HG02763 (cell line): ENCODE measurements at regions not wholly inside any gene's neighbourhood (a gene's known extent, or its start where the extent isn't known, plus 50 kb on each side); places are given as distances from the start of the nearest gene placed in this dataset.

Experiments used
- ATAC-seq: cut with Tn5 transposase; IDR thresholded peaks from one replicate; pipeline ENCODE4 v1.9.1; 2021; ENCODE audit warnings: mild to moderate bottlenecking, moderate library complexity; ENCODE audit not compliant: unreplicated experiment

DNA sequence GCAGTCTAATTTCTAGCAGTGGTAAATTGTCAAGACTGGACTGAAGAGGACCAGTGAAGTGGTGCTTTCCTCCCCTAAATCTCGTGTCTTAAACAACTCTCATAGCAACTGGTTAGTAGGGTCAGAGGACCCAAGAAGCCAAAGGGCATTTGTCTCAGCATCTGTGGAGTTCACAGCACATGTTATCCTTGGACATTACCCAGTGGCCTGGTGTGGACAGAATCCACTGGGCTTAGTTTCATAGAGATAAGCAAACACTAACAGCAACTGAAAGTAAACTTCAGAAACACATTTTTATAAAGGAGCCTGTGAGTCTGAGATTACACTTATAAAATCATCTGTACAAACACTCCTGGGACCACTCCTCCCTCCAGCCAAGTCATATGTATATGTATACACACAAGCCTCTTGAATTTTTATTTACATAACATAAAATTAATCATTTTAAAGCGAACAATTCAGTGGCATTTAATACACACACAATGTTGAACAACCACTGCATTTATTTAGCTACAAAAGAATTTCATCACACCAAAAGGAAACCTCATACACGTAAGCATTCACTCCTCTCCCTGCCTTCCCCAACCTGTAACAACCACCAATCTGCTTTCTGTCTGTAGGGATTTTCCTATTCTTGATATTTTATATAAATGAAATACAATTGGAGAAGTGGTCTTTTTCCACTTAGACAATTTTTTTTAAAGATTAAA, 457.8 kb downstream of the RASEF start:
- no peak for ATAC-seq

DNA sequence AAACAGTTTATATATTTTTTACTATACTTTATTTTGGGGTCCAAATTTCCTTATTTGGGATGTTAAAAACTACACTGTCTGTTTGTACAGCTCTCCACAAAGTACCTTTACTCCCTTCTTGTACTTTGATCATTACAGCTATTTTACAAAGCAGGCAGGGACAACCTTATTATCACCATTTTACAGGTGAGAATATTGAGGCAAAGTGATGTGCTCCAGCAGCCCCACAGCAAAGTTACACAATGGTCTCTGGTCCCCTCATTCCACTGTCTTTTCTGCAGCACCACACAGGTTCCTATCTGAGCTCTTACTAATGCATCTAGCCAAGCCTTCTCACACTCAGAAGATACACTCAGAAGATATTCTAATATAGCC, 457.3 kb downstream of the RASEF start:
- no peak for ATAC-seq

DNA sequence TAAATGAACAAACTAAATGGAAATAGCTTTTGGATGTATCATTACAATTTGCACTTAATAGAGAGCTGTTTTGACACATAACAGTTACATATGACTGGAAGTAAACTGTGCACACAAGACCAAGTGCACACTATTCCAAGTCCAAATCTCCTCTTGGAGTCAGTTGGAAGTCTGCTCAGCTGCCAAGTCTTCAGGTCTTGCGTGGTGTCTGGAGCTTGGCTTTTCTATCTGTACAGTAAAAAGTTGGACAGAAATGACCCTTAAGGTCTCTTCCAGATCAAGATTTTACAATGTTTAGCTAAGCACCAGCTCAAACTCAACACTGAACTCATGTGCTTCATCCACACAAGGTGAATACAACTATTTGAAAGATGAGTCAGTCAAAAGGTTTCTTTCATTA, 456.9 kb downstream of the RASEF start:
- no peak for ATAC-seq

DNA sequence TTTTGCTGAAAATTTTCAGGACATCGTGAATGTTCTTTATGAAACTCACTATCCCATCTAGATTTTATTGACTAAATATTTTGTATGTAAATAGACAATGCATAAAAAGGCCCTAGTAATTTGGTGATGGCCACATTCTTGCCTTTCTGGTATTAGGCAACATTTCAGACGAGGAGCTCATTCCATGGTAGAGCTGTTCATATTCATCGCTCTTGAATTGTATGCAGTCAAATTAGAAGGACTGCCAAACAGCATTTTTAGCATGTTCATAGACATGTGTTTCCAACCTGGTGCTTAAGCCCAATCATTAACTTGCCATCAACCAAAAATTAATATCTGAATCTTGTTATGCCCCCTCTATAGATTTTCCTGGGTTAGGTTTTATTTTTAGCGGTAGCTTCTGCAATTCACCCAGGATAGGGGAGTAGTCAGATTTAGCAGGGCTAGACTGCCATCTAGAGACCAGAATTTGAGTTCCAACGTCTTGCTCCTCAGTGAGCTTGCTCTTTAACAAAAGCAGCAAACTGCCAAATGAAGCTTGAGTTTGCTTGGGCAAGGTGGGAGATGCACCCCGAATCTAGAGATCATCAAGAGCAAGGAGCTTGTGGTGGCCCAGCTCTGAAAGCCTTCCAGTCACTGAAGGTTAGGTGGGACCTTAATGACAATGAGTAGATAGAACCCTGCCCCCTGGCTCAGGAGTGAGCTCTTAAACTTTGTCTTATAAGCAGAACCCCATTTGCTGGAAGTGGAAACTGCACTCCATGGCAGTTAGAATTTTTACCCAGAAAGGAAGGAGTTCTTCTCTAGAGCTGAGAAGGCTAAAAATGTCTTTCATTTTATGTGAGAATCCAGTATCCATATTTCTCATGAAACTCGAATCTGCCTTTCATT, 456.2 kb downstream of the RASEF start:
- ATAC-seq, result no peak

DNA sequence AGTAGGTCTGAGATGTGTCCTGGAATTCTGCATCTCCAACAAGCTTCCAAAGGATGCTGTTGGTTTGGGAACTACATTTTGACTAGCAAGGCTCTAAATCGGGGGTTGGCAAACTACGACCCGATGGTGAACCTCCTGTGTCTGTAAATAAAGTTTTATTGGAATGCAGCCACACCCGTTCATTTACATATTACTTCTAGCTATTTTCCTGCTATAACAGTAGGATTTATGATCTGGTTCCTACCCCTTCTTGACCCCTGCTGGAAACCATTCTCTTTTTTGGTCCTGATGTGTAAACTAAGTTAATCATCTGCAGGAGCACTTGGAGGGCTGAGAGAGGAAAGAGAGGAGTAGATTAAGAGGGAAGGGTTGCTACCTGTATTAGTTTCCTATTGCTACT, 454.5 kb downstream of the RASEF start:
- ATAC-seq, result no peak

DNA sequence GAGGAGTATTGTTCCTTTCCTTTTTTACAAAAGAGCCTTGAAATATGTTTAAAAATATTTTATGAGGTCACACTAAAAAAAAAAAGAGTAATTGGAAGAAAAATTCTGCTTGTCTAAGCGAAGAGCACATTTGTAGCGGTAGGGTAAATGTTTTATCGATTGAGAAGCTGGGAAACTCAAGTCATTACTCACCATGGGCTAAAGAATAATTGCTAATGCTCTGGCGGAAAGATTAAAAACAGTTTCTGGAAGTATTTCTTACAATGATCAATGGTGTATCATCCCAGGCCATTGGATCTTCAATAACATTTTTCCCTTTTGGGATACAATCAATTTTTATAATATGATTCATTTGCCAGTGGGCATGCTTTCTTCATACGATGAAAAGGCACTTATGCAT, 450.0 kb downstream of the RASEF start:
- no peak for ATAC-seq

DNA sequence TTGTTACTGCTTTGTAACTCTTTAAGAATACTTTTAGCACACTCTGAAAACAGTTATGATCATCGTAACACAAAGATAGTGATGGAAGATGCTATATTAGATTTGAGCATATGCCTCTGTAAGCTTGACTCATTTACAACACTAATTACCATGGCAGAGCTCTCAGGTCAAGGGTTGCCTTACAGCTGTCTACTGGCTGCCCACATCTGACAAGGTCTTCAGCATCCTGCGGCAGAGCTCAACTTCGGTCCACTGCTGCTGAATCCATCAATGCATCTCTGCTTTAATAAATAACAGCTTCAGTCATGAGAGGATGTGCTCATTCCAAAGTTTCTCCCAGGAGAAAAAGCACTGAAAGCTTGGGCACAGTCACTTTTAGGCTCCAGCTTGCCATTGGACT, 449.4 kb downstream of the RASEF start:
- no peak for ATAC-seq

DNA sequence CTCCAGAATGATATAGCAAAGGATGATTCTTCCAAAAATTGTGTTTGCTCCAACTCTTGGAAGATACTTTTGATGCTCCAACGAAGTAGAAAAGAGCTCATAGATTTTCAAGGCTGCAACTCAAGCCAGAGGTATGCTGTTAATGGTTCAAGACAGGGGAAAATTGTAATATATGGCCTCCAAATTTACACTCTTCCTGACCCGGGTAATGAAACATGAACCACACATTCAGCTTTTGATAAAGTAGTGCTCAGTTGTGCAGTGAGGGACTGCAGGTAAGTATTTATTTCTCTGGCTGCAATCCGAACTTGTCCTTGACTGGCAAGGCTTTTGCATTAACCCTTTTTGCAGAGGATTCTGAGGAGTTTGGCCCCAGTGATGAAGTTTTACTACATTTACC, 446.4 kb downstream of the RASEF start:
- ATAC-seq, result no peak

DNA sequence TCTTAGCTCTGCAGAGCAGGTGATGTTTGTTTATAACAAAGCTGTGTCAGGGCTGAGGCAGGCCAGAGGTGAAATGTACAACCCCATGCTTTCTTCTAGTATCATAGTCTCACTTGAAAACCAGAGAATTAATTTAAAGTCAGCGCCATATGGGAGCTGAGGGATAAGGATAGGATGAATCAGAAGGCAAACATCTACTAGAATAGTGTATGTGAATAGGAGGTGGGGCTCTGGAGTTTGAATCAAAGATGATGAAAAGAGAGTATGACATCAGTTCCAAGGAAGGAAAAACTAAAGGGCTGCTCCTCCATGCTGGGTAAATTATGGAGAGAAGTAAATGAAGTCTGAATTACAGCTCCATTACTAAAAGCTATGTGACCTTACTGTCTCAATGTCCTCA, 441.5 kb downstream of the RASEF start:
- no peak for ATAC-seq

DNA sequence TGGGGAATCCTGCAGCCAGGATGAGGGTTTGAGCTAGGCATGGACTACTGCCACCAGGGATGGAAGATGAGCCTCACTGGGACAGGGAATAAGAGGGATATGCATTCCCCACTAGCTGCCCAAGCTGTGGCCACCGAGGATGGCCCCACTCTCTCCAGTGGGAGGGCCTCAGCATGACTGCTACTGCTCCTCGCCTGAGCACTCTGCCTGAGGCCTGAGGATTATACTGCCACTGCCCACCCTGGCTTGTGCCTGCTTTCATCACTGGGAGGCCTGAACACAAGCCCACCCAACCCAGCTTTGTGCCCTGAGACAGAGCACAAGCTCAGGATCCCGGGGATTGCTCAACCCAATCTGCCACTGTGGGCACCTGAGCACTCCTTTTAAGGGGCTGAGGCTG, 425.6 kb downstream of the RASEF start:
- ATAC-seq, result no peak

DNA sequence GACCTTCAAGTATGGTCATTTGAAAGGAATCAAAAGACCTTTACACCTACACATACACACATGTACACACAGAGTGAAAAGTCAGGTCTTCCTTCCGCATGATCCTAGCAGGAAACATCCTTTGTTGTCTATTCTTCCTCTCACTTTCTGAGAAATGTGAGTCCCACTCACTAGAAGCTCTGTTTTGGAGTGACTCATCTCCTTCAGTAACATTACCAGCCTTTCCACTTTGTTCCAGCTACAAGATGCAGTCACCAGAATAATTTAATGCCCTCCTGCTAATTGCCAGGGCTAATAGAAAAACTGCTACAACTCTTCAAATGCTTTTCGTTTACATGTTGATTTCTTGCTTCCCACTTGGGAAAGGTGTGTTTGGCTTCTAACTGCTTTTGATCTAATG, 417.3 kb downstream of the RASEF start:
- ATAC-seq, result no peak

DNA sequence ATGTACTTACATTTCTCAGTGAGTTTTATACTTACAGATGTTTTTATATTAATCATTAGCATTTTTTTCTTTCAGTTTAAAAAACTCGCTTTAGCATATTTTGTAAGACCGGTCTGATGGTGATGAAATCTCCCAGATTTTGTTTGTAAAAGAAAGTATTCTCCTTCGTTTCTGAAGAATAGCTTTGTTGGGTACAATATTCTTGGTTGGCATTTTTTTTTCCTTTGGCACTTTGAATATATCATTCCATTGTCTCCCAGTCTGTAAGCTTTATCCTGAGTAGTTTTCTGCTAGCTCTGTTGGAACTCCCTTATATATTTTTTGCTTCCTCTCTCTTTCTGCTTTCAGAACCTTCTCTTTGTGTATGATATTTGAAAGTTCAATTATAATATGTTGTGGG, 412.6 kb downstream of the RASEF start:
- no peak for ATAC-seq

DNA sequence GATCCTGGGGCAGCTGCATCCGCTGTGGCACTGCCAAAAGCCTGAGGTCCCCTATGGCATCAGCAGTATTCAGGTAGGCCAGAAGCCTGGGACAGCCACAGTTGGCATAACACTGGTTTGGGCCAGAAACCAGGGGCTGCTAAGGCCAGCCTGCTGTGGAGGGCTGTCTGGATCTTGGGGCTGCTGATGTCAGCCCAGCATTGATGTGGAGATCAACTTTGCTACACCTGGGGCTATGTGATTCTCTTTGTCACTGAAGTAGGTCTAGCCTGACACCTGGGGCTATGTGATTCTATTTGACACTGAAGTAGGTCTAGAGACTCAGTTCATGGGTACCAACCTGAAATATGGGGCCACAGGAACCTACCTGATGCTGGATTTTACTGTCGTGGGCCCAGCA, 411.5 kb downstream of the RASEF start:
- no peak for ATAC-seq

DNA sequence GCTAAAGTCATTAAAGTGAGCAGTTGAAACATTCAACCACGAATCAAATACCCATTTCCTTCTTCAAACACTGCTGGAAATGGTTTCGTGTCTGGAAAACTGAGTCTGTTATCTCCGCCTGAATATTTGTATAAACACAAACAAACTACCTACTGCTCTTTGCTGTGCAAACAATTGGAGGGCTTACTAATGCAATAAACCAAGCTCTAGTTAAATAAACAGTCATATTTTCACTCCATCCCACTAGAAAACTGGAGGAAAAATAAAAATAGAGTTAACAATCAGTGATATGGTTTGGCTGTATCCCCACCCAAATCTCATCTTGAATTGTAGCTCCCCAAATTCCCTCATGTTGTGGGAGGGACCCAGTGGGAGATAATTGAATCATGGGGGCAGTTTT, 397.6 kb downstream of the RASEF start:
- no peak for ATAC-seq

DNA sequence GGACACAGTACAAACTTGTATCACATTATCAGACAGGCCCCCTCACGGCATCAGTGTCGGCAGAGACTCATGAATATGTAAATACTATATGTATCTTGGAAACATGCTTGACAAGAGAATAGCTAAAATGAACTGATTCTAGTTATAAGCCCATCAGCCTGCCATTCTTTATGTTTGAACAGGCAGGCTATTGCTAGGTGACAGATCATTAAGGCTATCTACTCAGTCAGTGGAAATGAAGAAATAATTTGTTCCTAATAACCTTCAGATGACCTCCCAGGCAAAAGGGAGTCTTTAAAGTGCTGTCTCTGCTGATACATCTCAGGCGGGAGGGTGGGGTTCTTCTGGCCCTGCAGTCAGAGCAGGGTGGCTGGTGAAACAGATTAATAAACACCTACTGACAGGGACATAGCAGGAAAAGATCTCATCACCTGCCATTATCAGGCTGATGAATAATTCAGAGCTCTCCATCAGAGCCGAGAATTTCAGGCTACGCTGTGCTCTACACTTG, 394.2 kb downstream of the RASEF start:
- ATAC-seq, result no peak

DNA sequence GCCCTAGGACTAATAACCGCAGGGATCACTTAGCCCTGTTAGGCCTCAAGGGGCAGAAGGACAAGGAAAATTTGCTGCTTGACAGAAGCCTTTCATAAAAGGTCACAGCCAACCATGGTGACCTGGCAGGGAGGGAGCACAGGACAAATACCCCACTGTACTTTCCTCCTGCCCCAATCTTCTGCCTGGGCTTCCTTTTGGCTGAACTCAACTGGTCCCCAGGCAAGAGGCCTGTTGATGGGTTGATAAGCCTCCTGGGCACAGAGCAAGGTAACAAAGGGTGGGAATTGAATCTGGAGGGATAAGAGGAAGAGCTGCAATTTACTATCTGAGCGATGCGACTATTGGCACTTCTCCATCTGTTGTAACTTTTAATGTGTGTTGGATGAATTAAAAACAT, 392.9 kb downstream of the RASEF start:
- no peak for ATAC-seq

DNA sequence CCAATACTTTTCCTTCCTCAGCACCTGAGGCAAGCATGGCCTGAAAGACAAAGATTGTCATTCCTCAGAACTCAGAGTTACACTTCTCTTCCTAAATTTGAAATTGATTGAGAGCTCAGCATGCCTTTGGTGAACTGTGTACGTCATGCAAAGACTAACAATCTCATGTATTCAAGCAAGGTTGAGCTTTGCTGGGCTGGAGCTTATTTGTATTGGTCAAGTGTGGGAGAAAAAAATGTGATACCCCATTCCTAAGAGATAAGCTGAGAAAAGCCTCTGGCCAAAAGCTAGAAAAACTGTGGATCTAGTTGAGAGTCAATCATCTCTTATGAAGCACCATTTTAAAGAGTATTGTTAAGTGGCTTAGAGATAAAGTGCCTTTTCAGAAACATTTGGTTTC, 392.2 kb downstream of the RASEF start:
- no peak for ATAC-seq

DNA sequence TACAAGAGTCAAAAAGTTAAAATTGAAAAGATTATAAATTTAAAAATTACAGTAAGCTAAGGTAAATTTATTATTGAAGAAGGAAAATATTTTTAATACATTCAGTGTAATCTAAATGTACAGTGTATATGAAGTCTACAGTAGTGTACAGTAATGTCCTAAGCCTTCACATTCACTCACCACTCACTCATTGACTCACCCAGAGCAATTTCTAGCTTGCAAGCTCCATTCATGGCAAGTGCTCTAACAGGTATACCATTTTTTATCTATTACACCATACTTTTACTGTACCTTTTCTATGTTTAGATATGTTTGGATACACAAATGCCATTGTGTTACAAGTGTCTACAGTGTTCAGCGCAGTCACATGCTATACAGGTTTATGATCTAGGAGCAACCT, 389.7 kb downstream of the RASEF start:
- no peak for ATAC-seq

DNA sequence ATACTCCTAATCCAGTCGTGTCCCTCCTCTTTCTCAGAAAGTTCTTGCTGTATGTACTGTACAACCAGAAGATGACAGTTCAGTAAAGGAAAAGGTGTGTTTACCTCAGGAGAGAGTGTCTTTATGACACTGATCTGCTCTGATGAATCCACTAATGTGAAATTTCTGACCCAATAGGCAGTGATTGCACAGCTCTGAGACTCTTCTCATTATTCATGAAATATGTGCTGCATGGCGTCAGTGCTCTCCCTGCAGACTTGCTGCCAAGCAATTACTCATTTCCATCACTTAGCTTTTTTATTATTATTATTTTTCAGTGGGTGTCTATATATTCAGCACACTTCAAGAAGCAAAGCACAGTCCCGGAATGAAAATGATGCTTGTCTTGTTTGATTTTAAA, 389.0 kb downstream of the RASEF start:
- no peak for ATAC-seq

DNA sequence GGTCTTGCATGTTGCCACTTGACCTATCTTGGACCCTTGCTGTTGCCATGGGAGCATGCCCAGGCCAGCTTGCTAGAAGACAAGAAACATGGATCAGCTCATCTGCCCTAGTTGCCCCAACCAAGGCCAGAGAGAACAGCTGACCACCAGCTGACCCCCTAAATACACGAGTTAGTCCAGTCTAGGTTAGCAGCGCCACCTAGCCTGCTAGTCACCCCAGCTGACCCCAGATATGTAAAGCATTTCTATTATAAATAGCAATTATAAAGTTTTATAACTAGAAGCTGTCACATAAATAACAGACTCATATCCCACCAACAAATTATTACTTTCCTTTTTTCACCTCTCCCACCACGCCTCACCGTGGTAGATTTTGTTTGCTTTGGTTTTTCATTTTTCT, 387.8 kb downstream of the RASEF start:
- ATAC-seq, result no peak

DNA sequence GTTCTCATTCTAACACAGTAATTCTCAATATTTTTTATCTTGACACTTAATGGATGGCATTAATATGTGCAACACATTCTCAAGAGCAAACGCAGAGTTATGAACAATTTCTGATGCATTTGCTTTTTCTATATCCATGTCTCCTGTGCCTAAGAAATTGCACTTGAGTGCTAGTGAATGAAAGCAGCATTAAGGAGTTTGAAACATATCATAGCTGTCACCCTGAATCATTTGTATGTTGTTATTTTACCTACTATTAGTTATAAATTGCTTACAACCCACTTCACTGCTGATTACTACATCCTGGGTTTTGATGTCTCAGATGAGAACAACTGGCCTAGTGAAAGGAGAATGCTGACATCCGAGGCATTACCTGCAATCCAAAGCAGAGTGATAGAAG, 387.3 kb downstream of the RASEF start:
- no peak for ATAC-seq

DNA sequence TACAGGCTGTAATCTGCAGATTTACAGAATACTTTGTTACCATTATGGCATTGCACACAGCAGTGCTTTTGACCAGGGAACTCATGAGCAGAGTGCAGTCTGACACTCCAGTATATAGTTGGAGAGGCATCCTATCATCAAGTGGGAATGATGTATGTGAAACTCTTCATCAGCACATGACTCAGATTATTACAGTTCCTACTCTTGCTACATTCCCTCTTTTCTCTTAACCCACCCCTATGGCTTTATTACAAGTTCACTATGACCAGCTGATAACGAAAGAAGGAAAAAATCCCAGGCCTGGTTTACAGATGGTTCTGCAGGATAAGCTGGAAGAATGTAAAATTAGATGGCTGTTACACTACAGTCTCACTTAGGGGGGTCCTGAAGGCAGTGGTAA, 385.9 kb downstream of the RASEF start:
- ATAC-seq, result no peak
